ENCODE measurements at regions not wholly inside any gene's neighbourhood (a gene's known extent, or its start where the extent isn't known, plus 50 kb on each side); places are given as distances from the start of the nearest gene placed in this dataset.

DNA sequence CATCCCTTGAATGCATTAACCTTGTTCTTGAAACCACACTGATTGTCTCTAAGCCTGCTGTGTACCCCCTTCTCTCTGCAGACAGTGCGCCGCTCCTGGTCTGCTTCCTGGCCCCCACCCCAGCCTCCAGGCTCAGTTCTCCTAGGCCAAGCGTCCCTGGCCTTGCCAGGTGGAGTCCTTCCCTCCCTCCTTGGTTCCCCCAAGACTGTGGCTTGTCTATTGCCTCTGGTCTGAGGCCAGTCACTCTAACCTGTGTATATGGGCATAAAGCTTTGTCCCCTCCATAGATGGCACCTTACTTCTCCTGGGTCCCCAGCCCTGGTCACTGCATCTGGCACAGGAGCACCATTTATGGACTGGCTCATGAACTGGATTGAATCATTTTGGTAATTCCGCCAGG is 133.5 kb upstream of the EEPD1 start:
- Histone ChIP-seq H3K27ac (ENCODE audit: insufficient read depth, low read length) (no peak overlapping the region), H3K18ac (ENCODE audit: low read depth, low read length) (no peak overlapping the region), H3K9me1 (ENCODE audit: insufficient read depth, low read length) (peaks cover 9% of the 10 kb centered on the region; the same call in 1 of the 2 replicates), H2BK20ac (ENCODE audit: low read depth, low read length) (no peak overlapping the region), H4K5ac (ENCODE audit: low read depth, low read length) (no peak overlapping the region), H4K91ac (ENCODE audit: insufficient read depth, low read depth, low read length) (no peak overlapping the region), H3K4me3 (ENCODE audit: insufficient read depth, low read depth, low read length) (no peak overlapping the region), H3K14ac (replicated peaks; ENCODE audit: low read depth, low read length) (no peak overlapping the region), H3K56ac (ENCODE audit: extremely low read depth, insufficient read depth, low read length) (no peak overlapping the region), H2BK120ac (ENCODE audit: low read depth, low read length) (no peak overlapping the region), H3K79me1 (ENCODE audit: low read depth in 1 of 2, low read length in 2 of 2) (no peaks in the 10 kb centered on the region), H4K8ac (ENCODE audit: low read depth in 2 of 2, low read length in 2 of 2) (no peak overlapping the region), H2BK5ac (ENCODE audit: low read depth, low read length, poor library complexity, severe bottlenecking) (no peak overlapping the region), H3K4me1 (ENCODE audit: control insufficient read depth, insufficient read depth, low read length) (peaks cover 6% of the 10 kb centered on the region; the same call in 1 of the 2 replicates), H3K4me2 (ENCODE audit: low read depth, low read length) (no peak overlapping the region), H3K9ac (ENCODE audit: low read depth, low read length) (no peak overlapping the region), H3K4ac (ENCODE audit: low read depth, low read length) (no peak overlapping the region), H4K20me1 (ENCODE audit: insufficient read depth, low read length) (no peaks in the 10 kb centered on the region), H3K27me3 (ENCODE audit: control insufficient read depth, insufficient read depth, low read length) (peaks cover 4% of the 10 kb centered on the region), H3K23ac (ENCODE audit: low read depth, low read length) (no peak overlapping the region), H3K9me3 (ENCODE audit: control insufficient read depth, insufficient read depth, low read length) (peaks cover 3% of the 10 kb centered on the region; the same call in 1 of the 2 replicates), H3K36me3 (ENCODE audit: control insufficient read depth, insufficient read depth, low read length) (no peaks in the 10 kb centered on the region), H2AFZ (replicated peaks; ENCODE audit: low read length, poor library complexity) (no peak overlapping the region), H2AK5ac (ENCODE audit: low read depth, low read length) (no peak overlapping the region), H2BK15ac (ENCODE audit: low read depth, low read length) (no peak overlapping the region), H2AK9ac (replicated peaks; ENCODE audit: low read depth, low read length, poor library complexity) (no peak overlapping the region)
- ChIA-PET POLR2A (ENCODE audit: unreplicated experiment) (no interaction called here), CTCF (no interaction called here)
- DNase-seq (no peak), ATAC-seq (ENCODE audit: low read depth) (no peak)
- in situ Hi-C loops (cut with MboI; ENCODE audit: low sequenced_read_pairs) = no loop called here
- 100% methylated on average over 2 of the region's 4 CpGs; no CpG with 5 or more reads in 1 of the 2 experiments for WGBS, 2 experiments (ENCODE audit: extremely low coverage in 2 of 2, insufficient read length in 1 of 2)
- intact Hi-C loops (cut with micrococcal nuclease) = no loop called here
- BruUV-seq (replicated peaks) = no TSS peak
- no peak for TF ChIP-seq RAD21 (IDR thresholded peaks at IDR 0.05; ENCODE audit: low read length)
- TF ChIP-seq CHD1 (IDR thresholded peaks at IDR 0.05; ENCODE audit: low read depth, low read length) = no peak
- no peak for TF ChIP-seq MXI1 (IDR thresholded peaks at IDR 0.05; ENCODE audit: borderline replicate concordance, low read depth, low read length)
- TF ChIP-seq RFX5 (IDR thresholded peaks at IDR 0.05; ENCODE audit: low read depth, low read length) = no peak
- TF ChIP-seq BHLHE40 (IDR thresholded peaks at IDR 0.05; ENCODE audit: low read depth, low read length) = no peak
- no peak for TF ChIP-seq ELK1 (IDR thresholded peaks at IDR 0.05; ENCODE audit: borderline replicate concordance, low read depth, low read length)
- dilution Hi-C loops (cut with HindIII; ENCODE audit: low sequenced_read_pairs, unreplicated experiment) = no loop called here
